ENCODE measurements at regions not wholly inside any gene's neighbourhood (a gene's known extent, or its start where the extent isn't known, plus 50 kb on each side); places are given as distances from the start of the nearest gene placed in this dataset.
A peak's percentile ranks its signal among the peaks of the same experiment; 100 is the strongest.
"Not testable (repeated sequence)": the region's sequence is repeated elsewhere in the genome, so short reads cannot be mapped to it uniquely, and the experiment has no call there.

DNA sequence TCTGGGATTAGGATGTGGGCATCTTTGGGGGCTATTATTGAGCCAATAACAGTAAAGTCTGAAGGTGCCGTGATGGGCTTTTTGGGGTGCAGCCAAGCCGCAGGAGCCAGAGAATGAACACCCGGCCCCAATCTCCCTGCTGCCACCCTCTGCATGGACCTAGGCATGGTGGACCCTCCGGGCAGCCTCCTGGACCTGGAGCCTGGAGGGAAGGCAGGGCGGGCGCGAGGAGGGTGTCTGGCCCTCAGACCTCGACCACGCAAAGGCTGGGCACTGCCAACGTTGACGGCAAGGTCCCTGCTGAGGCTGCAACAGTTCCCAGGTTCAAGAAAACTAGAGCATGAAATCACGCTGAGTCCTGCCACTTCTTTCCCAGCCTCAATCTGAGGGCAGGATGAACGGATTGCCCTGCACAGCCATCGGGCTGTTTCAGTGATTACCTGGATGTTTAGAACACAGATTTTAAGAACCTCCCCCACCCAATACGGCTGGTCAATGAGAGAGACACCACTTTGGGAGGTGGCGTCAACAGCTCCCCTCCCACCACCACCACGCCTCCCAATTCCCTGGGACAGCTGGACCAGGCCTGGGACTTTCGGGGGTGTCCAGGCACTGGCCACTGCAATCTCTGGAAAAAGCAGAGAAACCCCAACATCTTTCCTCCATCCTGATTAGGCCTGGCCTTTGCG, 147.4 kb downstream of the NPIPB11 start:
- not testable (repeated sequence) for DNase-seq

DNA sequence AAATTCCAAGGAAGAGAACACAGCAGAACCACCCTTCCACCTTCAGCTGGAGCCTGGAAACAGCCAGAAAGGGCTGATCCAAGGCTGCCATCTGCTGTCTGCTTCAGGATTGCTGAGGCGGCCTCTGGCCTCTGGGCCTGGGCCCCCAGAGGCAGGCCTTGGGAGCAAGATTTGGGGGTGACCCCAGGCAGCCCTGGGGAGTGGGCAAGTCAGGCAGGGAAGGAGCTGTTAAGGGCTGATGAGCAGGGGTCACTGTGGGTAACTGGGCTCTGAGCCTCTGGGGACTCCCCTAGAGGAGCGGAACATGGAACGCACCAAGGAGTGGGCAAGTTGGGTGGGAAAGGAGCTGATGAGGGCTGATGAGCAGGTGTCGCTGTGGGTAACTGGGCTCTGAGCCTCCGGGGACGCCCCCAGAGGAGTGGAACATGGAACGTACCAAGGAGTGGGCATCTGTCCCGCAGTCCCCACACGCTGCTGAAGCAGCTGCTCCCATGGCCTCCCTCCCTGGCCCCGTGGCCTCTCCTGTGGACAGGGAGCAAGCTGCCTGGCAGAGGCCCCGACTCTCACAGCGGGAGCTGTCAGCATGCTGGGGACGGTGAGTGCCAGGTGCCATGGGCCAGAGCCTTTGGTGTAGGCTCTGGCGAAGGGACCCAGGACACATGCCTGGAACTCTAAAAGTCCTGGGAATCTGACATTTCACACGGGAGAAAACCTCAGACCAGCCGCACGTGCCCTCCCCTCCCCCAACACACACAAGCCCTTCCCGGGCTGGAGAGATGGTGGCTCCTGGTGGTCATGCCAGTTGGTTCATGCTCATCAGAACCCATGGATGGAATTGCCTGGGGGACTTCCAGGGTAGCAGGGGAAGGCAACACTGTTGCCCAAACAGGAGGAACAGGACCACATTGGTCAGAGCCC, 148.8 kb downstream of the NPIPB11 start:
- peak; percentile 14 to 58 for DNase-seq

- DNase-seq: no peak
These were observed 150.0 kb downstream of the NPIPB11 start for GRCh38 chr16:29256501-29256981.

DNA sequence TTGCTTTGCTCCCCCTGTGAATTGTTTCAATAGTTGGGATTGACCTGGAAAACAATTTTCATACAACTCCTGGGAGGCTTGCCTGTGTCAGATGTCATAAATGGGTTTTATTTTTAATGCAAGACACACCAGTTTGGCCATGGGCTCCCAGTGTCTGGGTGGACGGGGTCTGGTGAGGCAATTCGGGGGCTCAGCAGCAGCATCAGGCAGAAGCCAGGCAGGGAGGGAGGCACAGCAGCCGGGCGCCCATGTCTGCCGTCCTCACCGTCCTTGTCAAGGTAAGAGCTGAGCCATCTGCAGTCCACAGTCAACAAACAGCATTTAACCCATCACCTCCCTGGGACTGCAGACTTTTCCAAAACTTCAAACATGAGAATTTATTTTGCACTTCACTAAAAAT, 150.6 kb downstream of the NPIPB11 start:
- DNase-seq: not testable (repeated sequence)

DNA sequence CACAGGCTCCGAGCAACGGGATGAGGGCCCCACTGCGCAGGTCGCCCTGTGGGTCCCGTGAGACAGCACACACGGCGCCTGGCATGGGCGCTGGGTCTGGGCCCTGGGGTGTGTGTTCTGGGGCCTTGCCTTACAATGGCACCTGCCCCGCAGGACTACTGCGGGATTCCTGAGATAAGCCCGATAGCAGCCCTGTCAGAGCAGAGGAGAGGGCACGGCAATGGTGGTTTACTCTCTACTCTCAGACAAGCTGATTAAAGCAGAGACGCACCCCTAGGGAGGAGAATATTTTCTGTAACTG, 151.1 kb downstream of the NPIPB11 start:
- DNase-seq: not testable (repeated sequence)

DNA sequence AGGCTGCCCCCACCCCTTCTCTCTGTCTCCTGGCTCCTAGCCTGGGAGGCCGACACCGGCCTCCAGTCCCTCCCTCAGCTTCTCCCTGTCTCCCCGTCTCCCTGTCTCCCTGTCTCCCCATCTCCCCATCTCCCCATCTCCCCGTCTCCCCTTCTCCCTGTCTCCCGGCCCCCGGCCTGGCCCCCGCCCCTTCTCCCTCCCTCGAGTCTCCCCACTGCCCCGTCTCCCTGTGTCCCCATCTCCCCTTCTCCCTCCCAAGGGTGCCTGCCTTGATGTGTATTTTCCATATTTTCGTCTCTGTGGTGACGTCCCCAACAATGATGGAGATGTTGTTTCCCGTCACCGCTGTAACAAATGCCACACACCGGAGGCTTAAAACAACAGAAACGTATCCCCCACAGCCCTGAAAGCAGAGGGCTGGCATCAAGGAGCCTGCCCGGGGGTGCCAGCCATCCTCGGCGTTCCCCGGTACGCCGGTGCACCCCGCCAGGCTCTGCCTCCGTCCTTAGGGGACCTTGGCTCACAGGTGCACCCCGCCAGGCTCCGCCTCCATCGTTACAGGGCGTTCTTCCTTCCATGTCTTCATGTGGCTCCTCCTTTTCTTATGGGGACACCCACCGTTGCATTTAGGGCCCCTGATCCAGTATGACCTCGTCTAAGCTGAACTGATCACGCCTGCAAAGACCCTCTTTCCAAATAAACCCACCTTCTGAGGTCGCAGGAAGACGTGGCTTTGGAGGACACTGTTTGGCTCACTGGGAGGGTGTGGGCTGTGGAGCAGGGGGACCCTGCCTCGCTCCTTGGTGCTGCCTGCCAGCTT, 151.6 kb downstream of the NPIPB11 start:
- DNase-seq: no peak

GRCh38 chr16:29253716-29254590, 152.6 kb downstream of the NPIPB11 start:
- DNase-seq: not testable (repeated sequence)

- not testable (repeated sequence) for DNase-seq
These were observed 153.4 kb downstream of the NPIPB11 start for GRCh38 chr16:29253066-29253590.

DNA sequence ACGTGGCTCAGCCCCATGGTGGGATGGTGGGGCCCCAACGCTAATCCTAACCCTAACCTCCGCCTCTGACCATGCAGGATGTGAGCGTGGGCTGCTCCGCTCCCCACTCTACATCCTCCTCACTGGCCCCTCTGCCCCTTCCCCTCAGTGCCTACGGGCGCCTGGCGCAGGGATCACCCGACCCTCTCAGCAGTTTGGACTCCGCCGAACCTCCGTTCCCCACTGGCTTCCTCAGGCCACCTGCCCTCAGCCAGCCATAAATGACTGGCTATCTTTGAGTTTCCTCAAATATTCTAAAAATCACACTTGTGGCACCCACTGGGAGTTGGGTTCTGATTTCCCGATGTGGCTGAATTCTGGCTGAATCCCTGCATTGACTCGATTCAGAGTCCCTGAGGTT, 154.2 kb downstream of the NPIPB11 start:
- not testable (repeated sequence) for DNase-seq

- not testable (repeated sequence) for DNase-seq
These were observed 154.9 kb downstream of the NPIPB11 start for GRCh38 chr16:29251571-29252011.

DNA sequence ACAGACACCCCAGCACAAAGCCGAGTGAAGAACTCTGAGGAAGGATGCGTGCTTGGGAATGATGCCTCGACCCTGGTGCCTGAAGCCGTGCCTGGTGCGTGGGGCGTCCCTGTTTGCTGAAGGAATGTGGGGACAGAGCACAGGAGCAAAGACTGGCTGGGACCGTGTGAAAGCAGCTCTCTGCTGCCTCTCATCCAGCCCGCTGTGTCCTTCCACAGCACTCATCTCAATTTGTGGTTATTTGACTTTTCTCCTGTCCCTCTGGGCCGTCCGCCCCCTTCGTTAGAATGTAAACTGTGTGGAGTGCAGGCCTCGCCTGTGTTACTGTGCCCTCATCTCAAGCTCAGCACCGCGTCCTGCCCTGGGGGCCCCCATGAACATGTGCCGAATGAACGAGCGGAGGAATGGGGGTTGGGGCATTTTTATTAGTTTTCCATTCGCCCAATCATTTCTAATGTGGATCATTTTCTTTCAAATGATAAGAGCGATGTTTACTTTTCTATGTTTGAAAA, 155.5 kb downstream of the NPIPB11 start:
- not testable (repeated sequence) for DNase-seq

DNA sequence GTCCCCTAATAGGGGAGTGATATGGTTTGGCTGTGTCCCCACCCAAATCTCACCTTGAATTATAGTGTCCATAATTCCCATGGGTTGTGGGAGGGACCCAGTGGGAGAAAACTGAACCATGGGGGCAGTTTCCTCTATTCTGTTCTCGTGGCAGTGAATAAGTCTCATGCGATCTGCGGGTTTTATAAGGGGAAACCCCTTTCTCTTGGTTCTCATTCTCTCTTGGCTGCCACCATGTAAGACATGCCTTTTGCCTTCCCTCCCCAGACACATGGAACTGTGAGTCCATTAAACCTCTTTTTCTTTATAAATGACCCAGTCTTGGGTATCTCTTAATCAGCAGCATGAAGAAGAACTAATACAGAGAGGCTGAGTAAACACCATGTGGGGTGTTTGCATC, 156.0 kb downstream of the NPIPB11 start:
- DNase-seq: not testable (repeated sequence)

- DNase-seq: not testable (repeated sequence)
These were observed 157.6 kb downstream of the NPIPB11 start for GRCh38 chr16:29248940-29249318.

- DNase-seq: not testable (repeated sequence)
These were observed 158.1 kb downstream of the NPIPB11 start for GRCh38 chr16:29248306-29248939.

DNA sequence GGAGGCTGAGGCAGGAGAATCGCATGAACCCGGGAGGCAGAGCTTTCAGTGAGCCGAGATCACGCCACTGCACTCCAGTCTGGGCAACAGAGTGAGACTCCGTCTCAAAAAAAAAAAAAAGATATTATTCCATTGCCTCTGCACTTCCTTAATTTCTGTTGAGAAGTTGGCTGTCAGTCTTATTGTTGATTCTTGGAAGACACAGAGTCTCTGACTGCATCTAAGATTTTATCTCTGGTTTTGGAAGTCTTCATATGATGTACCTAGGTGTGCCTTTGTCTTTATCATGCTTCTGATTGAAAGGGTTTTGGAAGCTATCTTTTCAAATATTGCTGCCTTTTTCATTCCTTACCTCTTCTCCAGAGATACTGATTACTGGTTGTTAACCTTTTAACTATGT, 160.4 kb downstream of the NPIPB11 start:
- not testable (repeated sequence) for DNase-seq

GRCh38 chr16:29237971-29238370, 168.5 kb downstream of the NPIPB11 start:
- DNase-seq: no peak

GRCh38 chr16:29237495-29237894, 169.0 kb downstream of the NPIPB11 start:
- not testable (repeated sequence) for DNase-seq

GRCh38 chr16:29237023-29237422, 169.5 kb downstream of the NPIPB11 start:
- not testable (repeated sequence) for DNase-seq

DNA sequence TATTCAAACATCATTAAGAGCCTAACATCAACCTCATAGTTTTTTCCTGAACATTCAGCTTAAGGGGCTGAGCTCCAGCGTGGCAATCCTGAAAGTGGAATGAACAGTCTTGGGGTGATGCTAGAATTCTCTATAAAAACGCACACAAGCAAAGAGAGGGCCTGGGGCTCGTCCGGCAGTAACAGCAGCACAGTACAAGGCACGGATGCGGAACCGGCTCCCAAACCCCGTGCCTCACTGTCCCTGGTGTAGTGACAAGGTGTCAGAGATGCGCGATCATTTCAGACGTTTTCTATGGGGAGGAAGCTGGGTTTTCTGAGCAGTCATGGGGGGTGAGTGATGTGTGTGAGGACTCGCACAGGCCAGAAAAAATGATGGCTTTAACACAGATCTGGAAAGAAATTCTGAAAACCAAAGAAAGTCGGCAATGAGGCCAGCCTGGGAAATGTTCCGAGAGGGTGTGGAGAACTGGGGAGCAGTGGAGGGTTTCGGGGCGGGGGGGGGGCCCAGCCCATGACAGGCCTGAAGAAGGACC, 170.6 kb downstream of the NPIPB11 start:
- not testable (repeated sequence) for DNase-seq

- not testable (repeated sequence) for DNase-seq
These were observed 171.8 kb downstream of the NPIPB11 start for GRCh38 chr16:29234536-29235275.

Data from cerebellar nuclear complex (tissue), 1 donor.